DND-41 (cell line): ENCODE measurements at regions not wholly inside any gene's neighbourhood (a gene's known extent, or its start where the extent isn't known, plus 50 kb on each side); places are given as distances from the start of the nearest gene placed in this dataset.

Experiments
- CTCF ChIP-seq: IDR thresholded peaks from 2 replicates; pipeline ENCODE4 v1.5.1; 2012; ENCODE audit warnings: borderline replicate concordance, low read length, moderate library complexity, mild to moderate bottlenecking; ENCODE audit not compliant: poor library complexity, severe bottlenecking; ENCODE audit errors: extremely low read depth
- EZH2 ChIP-seq: IDR thresholded peaks from 3 replicates; pipeline ENCODE4 v1.6.1; 2012; ENCODE audit warnings: borderline replicate concordance, low read depth, mild to moderate bottlenecking, moderate library complexity, low read length, inconsistent platforms; ENCODE audit not compliant: severe bottlenecking

GRCh38 chr4:57971261-57971660, 861.1 kb upstream of the IGFBP7 start:
- TF ChIP-seq EZH2, result no peak
- TF ChIP-seq CTCF, result no peak
